Nucleus accumbens (tissue), 56 donors: ENCODE measurements at regions not wholly inside any gene's neighbourhood (a gene's known extent, or its start where the extent isn't known, plus 50 kb on each side); places are given as distances from the start of the nearest gene placed in this dataset.
"Not testable (repeated sequence)": the region's sequence is repeated elsewhere in the genome, so short reads cannot be mapped to it uniquely, and the experiment has no call there.

Experiments used
- DNase-seq, 56 donors: peaks; one replicate each; lab custom pipeline; 2025; lab: John Stamatoyannopoulos, UW

DNA sequence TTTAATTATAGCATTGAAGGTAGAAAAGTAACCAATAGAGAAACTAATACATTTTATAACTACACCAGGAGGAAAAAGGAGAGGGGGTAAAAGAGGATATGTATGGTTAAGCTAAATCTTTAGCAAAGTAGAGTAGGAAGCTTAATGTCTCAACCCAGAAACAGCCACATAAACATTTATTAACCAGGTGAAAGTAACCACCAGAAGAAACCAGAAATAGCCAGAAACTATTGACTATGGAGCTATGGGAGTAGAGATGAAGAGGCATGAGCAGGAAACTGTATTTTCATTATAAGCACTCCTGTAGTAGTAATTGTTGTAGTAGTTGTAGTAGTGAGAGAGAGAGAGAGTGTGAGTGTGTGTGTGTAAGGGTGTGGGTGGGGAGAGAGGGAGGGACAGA lies 617.5 kb upstream of the CHAC2 start:
- DNase-seq = no peak

DNA sequence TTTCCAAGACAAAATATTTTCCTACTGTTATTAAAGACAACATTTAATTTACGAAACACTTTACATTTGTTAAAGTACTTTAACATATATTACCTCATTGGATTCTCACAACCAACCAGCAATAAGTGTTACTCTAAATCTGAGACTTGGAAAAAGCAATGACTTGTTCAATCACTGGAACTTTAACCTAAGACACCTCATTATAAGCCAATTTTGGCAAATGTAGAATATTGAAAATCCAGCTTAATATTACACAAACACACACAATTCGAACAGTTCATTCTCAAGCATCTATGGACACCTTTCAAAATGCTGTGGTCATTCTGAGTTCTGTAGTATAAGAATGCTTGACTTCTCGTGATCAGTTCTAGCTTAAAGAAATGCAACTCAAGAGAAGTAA lies 619.4 kb upstream of the CHAC2 start:
- DNase-seq = no peak

- DNase-seq = no peak
Measured at GRCh38 chr2:53131416-53131815, 636.2 kb upstream of the CHAC2 start.

DNA sequence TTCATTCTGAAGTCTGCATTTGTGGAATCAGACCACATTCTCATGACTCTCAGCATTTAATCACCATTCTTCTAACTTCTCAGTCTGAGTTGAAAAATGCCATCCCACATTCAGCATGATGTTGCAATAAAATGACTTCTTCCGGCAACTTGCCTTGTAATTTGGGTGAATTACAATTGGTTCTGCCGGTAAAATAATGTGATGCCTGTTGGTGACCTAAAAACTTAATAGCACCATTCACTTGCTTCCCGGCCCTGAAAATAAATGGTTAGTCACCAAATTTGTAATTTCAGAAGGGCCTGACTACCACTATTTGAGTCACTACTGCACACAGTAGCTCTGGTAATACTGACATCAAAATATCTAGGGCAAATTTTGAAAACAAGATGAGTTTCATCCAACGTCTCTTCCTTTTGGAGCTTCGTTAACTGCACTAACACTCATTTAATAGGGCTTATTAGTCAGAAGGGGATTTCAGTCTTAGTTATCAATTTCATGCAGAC lies 637.1 kb upstream of the CHAC2 start:
- DNase-seq = peak in 1 of 56 donors; percentile 2

- no peak for DNase-seq
Measured at GRCh38 chr2:53129851-53130250, 637.8 kb upstream of the CHAC2 start.

DNA sequence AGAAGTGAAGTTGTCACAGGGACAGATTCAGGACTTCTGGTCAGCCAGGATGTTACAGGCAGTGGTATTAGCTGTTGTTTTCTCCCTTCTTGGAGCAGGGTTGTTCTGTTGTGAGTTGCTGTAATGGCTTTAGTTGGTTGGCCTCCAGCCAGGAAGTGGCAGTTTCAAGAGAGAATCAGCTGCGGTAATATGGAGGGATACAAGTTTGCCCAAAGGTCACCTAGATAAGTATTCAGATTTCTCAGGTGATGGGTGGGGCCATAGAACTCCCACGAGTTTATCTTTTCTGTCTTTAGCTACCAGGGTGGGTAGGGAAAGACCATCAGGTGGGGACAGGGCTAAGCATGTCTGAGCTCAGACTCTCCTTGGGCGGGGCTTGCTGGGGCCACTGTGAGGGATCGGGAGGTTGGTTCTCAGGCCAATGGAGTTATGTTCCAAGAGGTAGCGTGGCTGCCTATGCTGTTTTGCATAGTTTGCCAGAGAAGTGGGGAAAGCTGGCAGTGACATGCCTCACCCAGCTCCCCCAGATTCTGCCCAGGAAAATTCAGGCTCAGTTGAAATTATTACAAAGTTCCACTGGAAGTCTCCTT lies 640.4 kb upstream of the CHAC2 start:
- no peak for DNase-seq

DNA sequence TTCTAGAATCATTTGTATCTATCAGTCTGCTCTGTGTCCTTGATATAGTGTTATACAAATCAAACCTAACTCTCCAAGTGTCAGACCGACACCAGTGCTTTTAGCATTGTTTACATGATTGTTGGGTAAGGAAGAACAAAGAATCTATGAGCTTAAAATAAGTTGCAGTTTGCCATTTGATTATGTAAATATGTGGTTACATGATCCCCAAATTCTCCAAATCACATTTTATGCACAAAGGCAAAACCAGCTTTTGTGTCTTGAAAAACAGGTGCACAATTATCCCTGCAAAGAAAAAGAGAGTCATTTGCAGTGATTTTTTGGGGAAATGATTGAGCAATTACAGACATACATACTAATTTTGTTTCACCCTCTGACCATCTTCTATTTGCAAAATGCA lies 652.6 kb upstream of the CHAC2 start:
- no peak for DNase-seq

DNA sequence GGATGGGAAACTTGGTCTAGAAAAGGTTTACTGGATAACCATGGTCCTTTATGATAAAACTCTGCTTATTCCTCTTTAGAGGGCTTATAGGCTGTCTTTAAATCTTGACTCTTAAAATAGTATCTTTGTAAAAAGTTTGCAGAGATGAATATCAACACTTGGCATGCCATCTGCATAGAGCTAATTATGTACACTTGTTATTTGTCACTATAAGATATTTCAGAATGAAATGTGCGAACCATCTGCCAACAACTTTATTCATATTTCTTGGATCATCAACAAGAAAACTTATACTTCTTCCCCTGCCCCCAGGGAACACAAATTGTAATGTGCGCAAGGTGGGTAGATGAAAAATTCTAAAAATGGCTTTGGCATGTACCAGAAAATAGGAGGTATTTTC lies 653.0 kb upstream of the CHAC2 start:
- no peak for DNase-seq

- DNase-seq = not testable (repeated sequence)
Measured at GRCh38 chr2:53112408-53112807, 655.2 kb upstream of the CHAC2 start.

DNA sequence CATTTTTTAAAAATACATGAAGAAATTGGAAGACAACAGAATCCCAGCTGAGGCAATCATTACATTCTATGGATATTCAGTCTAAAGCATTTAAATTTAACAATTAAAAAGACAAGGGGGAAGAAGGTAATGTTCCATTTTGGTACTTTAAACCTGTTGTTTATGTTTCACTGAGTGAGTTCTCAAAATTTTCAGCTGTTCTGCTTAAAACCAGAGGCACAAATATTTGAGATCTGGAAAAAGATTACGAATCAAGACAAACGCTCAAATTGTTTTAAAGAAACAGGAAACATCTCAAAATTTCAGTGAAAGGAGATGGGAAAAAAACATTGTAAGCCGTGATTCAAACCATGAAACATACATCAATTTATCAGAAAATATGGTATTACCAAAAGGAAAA lies 656.2 kb upstream of the CHAC2 start:
- DNase-seq = no peak

GRCh38 chr2:53111004-53111403 lies 656.6 kb upstream of the CHAC2 start:
- no peak for DNase-seq

DNA sequence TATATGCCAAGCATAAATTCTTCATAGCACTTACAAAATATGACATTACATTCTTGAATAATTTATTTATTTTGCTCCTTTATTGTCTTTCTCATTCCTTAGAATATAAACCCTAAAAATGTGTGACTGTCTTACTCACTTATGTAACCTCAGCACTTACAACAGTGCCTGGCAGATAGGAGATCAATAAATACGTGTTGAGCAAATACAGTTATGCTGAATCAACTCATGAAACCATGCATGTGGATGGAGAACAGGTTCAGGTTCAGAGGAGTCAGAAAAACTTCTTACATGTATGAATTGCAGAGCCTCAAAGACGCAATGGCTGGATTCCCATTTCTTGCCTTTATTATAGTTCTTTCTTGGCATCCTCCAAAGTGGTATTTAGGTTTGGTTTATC lies 659.4 kb upstream of the CHAC2 start:
- DNase-seq = no peak

DNA sequence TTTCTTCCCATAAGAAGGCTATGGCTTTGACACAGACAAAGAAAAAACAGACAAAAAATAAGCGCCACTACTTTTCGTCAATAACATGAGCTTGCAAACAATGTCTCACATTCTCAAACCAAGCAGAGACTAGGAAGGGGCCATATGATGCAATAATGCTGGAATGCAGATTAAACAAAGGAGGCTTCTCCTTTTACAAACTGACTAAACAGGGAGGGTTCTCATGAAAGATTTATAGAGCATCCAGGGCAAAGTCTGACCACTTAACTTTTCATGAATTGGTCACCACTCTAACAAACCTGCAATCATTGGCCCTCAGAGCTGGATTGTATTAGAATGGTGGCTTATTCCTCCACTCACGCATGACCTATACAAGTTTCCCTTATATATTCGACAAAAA lies 663.3 kb upstream of the CHAC2 start:
- DNase-seq = no peak

GRCh38 chr2:53103679-53104078 lies 663.9 kb upstream of the CHAC2 start:
- no peak for DNase-seq

DNA sequence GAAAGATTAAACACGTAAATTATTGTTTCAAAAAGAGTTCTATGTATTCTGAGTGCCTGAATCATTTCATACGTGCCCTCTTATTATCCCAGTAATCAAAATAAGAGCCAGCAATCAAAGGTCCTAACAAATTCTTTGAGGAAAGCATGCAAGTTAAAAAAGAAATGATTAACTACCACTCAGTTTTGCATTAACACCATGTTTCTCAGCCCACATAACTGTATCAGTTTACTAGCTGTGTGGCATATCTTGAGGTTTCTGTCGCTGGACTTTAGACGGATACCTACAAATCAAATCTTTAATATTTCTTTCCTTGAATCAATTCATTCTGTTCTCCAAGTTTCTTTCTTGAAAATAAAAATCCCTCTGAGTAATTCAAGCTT lies 668.9 kb upstream of the CHAC2 start:
- DNase-seq = no peak

DNA sequence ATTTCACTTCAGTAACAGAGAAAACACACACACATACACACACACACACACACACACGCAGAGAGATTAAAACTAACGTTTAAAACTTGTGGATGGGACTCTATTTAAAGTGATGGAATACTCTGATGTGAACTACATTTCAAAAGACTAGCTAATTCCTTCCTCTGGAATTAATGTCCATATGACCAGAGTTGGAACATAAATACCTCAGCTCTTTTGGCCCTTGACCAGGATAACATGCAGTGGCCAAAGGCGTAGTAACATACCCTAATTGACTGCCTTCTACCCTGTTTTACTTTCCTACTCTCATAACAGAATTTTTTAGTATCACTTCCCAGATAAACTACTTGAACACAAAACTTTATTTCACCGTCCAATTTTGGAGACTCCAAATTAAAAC lies 671.3 kb upstream of the CHAC2 start:
- DNase-seq = no peak

- no peak for DNase-seq
Measured at GRCh38 chr2:53095664-53096063, 671.9 kb upstream of the CHAC2 start.

DNA sequence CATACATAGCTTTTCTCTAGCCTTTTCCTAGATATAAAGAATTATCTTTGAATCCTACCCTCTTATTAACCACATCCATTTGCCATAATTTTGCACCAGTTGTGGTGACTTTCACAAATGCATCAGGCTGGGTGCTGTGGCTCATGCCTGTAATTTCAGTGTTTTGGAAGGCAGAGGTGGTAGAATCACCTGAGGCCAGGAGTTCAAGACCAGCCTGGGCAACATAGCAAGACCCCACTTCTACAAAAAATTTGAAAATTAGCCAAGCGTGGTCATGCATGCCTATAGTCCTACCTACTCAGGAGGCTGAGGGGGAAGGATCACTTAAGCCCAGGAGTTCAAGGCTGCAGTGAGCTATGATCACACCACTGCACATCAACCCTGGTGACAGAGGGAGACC lies 672.4 kb upstream of the CHAC2 start:
- DNase-seq = no peak

GRCh38 chr2:53093355-53093754 lies 674.2 kb upstream of the CHAC2 start:
- no peak for DNase-seq

GRCh38 chr2:53091183-53091582 lies 676.4 kb upstream of the CHAC2 start:
- DNase-seq = no peak

DNA sequence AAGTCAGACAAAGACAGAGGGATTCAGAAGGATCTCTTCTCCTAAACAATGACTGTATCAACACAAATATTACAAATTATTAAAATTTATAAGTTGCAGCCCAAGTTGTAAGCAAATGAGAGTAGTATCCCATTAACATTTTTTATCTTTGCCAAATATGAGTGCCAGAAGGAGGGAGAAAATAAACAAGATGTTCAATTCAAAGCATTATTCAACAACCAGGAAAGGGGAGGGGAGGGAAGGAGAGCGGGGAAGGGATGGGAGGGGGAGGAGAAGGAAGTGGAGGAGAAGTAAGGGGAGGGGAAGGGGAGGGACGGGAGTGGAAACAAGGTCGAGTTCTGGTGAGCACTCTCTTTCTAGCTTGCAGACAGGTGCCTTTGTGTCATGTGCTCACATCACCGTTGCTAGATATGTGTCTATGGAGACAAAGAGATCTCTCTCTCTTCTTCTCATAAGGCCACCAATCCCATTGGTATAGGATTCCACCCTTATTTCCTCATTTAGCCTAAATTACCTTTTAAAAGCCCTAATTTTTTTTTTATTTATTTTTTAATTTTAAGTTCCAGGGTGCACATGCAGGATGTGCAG lies 679.6 kb upstream of the CHAC2 start:
- no peak for DNase-seq

DNA sequence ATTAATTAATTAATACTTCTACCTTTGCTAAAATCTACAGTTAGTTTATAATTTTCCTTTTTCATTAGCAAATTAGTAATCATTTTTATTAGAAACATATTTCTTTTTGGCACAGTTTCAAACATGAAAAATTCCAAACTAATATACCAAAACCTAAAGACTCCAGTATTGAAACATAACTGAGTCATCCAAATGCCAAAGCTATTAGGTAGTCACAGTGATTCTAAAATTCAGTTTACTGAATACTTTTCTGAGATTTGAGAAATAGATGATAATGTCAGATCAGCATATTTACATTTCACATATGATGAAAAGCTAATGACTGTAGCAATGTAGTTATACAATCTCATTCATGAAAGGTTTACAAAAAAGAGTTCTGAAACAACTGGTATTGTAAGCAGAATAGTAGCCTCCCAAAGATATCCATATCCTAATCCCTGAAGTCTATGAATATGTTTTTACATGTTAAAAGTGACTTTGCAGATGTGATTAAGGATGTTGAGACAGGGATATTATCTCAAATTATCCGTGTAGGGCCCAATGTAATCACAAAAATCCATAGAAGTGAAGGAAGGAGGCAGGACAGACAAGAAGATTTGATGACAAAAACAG lies 680.2 kb upstream of the CHAC2 start:
- no peak for DNase-seq
